GM10248 (cell line): ENCODE measurements at regions not wholly inside any gene's neighbourhood (a gene's known extent, or its start where the extent isn't known, plus 50 kb on each side); places are given as distances from the start of the nearest gene placed in this dataset.

Source experiments
- CTCF ChIA-PET: fragments of 300-600 bp; sonication (Branson Sonifier 250); formaldehyde crosslinking; extraction: SDS; loops from one replicate; lab custom pipeline; 2021; ENCODE audit warnings: antibody characterized with exemption; lab: Yijun Ruan, JAX
- POLR2A ChIA-PET: fragments of 350-650 bp; sonication (Branson Sonifier 250); formaldehyde crosslinking; extraction: SDS; loops from one replicate; lab custom pipeline; 2020; ENCODE audit warnings: antibody characterized with exemption; lab: Yijun Ruan, JAX
- DNase-seq: peaks from one replicate; pipeline ENCODE4 v3.0.0; 2012; ENCODE audit errors: extremely low spot score
- TF ChIP-seq, protein P1 (sequence below): IDR thresholded peaks from 2 replicates; pipeline ENCODE4 v1.5.1; 2012; ENCODE audit warnings: mild to moderate bottlenecking, low read depth; ENCODE audit errors: extremely low read depth, missing control alignments, control extremely low read depth

GRCh38 chr10:105992928-105993327 lies 1171.6 kb downstream of the SORCS1 start:
- POLR2A ChIA-PET = no interaction called here
- DNase-seq = no peak
- CTCF ChIA-PET = no interaction called here

DNA sequence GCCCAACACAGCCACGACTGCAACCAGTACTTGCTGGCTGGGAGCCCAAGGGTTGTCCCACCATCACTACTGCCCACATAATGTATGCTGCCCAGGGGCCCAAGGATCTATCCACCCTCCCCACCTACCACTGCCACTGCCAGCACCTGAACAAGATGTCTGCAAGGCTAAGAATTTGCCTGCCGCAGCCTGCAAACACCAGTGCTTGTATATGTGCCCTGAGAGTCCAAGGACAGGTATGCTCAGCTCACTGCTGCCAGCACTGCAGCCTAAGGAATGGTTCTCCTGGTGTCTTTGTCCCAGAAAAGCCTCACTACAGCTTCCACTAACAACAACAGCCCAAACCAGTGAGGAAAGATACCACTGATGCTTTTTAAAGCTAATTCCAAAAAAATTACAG lies 1174.0 kb downstream of the SORCS1 start:
- no peak for DNase-seq
- POLR2A ChIA-PET = no interaction called here
- CTCF ChIA-PET = no interaction called here
- TF ChIP-seq, protein P1, sequence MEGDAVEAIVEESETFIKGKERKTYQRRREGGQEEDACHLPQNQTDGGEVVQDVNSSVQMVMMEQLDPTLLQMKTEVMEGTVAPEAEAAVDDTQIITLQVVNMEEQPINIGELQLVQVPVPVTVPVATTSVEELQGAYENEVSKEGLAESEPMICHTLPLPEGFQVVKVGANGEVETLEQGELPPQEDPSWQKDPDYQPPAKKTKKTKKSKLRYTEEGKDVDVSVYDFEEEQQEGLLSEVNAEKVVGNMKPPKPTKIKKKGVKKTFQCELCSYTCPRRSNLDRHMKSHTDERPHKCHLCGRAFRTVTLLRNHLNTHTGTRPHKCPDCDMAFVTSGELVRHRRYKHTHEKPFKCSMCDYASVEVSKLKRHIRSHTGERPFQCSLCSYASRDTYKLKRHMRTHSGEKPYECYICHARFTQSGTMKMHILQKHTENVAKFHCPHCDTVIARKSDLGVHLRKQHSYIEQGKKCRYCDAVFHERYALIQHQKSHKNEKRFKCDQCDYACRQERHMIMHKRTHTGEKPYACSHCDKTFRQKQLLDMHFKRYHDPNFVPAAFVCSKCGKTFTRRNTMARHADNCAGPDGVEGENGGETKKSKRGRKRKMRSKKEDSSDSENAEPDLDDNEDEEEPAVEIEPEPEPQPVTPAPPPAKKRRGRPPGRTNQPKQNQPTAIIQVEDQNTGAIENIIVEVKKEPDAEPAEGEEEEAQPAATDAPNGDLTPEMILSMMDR = no peak

More at GRCh38 chr10:105992928-105993327, 1171.6 kb downstream of the SORCS1 start:
- TF ChIP-seq, protein P1 = no peak

GRCh38 chr10:105989995-105990394 lies 1174.5 kb downstream of the SORCS1 start:
- no peak for DNase-seq
- ChIA-PET CTCF (no interaction called here), POLR2A (no interaction called here)
- TF ChIP-seq, protein P1 = no peak

- TF ChIP-seq, protein P1 = no peak
- ChIA-PET CTCF (no interaction called here), POLR2A (no interaction called here)
- no peak for DNase-seq
Measured at GRCh38 chr10:105988848-105989247, 1175.7 kb downstream of the SORCS1 start.

DNA sequence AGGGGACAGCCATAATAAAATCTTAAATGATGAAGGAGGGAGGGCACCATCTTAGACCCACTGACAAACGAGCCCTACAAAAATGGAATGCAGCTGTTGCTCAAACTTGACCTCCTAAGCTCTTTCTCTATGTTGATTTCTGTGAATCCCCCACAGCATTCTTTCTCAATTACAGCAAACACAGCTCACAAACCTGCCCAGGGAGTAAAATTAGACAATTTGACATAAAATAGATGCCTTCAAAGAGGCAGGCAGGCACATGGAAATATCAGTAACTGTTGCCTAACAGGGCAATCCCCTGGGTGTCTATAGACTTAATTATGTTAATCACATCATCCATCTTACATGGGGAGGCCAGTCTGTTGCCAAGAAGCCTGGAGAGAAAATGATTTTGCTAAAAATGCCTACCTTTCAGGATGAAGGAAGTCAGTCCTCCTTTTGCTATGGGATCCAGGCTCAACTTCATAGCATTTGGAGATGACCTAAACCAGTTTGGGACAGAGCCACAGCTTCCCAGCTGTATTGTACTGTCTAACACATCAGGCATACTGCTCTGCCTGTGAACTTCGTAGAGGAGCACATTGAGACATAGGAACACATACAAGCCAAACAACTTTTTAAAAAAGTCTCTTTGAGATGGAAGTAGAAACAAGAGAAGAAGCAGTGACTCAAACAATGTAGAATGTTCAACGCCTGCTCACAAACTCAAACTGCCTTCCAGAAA lies 1177.4 kb downstream of the SORCS1 start:
- DNase-seq = no peak
- ChIA-PET CTCF (no interaction called here), POLR2A (no interaction called here)
- TF ChIP-seq, protein P1 = no peak

- TF ChIP-seq, protein P1 = no peak
- CTCF ChIA-PET = no interaction called here
- POLR2A ChIA-PET = no interaction called here
- DNase-seq = no peak
Measured at GRCh38 chr10:105986486-105986885, 1178.0 kb downstream of the SORCS1 start.
